Ovary (tissue), 3 donors: ENCODE measurements at regions not wholly inside any gene's neighbourhood (a gene's known extent, or its start where the extent isn't known, plus 50 kb on each side); places are given as distances from the start of the nearest gene placed in this dataset.

Experiments
- CTCF ChIP-seq, 3 donors: fragments of 450-650 bp in 2 of 3; fragments of 200-600 bp in 1 of 3; IDR thresholded peaks; one replicate each; pipeline versions ENCODE4 v1.5.1 to v1.8.0; 2016 to 2022; ENCODE audit warnings: antibody characterized with exemption in 3 of 3, mild to moderate bottlenecking in 1 of 3
- EP300 ChIP-seq: sonication (generic); formaldehyde crosslinking; IDR thresholded peaks from one replicate; pipeline ENCODE4 v1.6.1; 2017; ENCODE audit warnings: antibody characterized with exemption
- POLR2A ChIP-seq: fragments of 450-650 bp; IDR thresholded peaks from one replicate; pipeline ENCODE4 v1.6.1; 2017; ENCODE audit warnings: antibody characterized with exemption, mild to moderate bottlenecking, moderate library complexity
- donor health status: DM: no; HTN: no; CAD: no.

- TF ChIP-seq CTCF (IDR thresholded peaks at IDR 0.05) (no peak), EP300 (no peak), POLR2A (no peak)
Measured at GRCh38 chrX:10326578-10326977, 169.8 kb downstream of the CLCN4 start.
